OCI-LY7 (cell line): ENCODE measurements at regions not wholly inside any gene's neighbourhood (a gene's known extent, or its start where the extent isn't known, plus 50 kb on each side); places are given as distances from the start of the nearest gene placed in this dataset.

Experiments
- BruUV-seq: library from RNA; stranded (reverse); fragments of 400-500 nt; replicated peaks from 2 replicates; lab custom pipeline; 2021; lab: Mats Ljungman, UMichigan
- CTCF ChIA-PET: fragments of 300-600 bp; sonication (Branson Sonifier 250); formaldehyde crosslinking; loops from one replicate; lab custom pipeline; 2022; ENCODE audit warnings: antibody characterized with exemption; ENCODE audit not compliant: unreplicated experiment; lab: Charles Lee
- POLR2A ChIA-PET: fragments of 300-600 bp; sonication (Branson Sonifier 250); formaldehyde crosslinking; loops from one replicate; lab custom pipeline; 2022; ENCODE audit warnings: antibody characterized with exemption; lab: Charles Lee
- DNase-seq: peaks from one replicate; pipeline ENCODE4 v3.0.0-alpha.2; 2015; ENCODE audit warnings: low spot score
- H2AFZ ChIP-seq: fragments of 200-600 bp; sonication (generic), shearing (Covaris generic); 2 replicates; pipeline ENCODE4 v1.6.1; 2014; ENCODE audit warnings: mild to moderate bottlenecking, antibody characterized with exemption, low read length, moderate library complexity
- H3K27ac ChIP-seq: fragments of 200-600 bp; sonication (generic); 2 replicates; pipeline ENCODE4 v1.5.1; 2014; ENCODE audit warnings: mixed run types, low read depth, mild to moderate bottlenecking, moderate library complexity, low read length, inconsistent platforms; ENCODE audit not compliant: poor library complexity, severe bottlenecking
- H3K36me3 ChIP-seq: fragments of 200-600 bp; sonication (generic); 2 replicates; pipeline ENCODE4 v1.6.1; 2014; ENCODE audit warnings: mild to moderate bottlenecking, antibody characterized with exemption, low read length, moderate library complexity, mixed read lengths; ENCODE audit not compliant: insufficient read depth
- H3K4me1 ChIP-seq: fragments of 200-600 bp; sonication (generic); 2 replicates; pipeline ENCODE4 v1.5.1; 2014; ENCODE audit warnings: mild to moderate bottlenecking, low read length; ENCODE audit not compliant: insufficient read depth, poor library complexity, severe bottlenecking
- H3K4me2 ChIP-seq: fragments of 200-600 bp; sonication (generic); 2 replicates; pipeline ENCODE4 v1.6.1; 2014; ENCODE audit warnings: mild to moderate bottlenecking, low read length
- H3K4me3 ChIP-seq: fragments of 200-600 bp; sonication (generic); 2 replicates; pipeline ENCODE4 v1.5.1; 2014; ENCODE audit warnings: mild to moderate bottlenecking, low read depth, low read length; ENCODE audit not compliant: poor library complexity, severe bottlenecking
- H3K79me2 ChIP-seq: fragments of 200-600 bp; sonication (generic); 2 replicates; pipeline ENCODE4 v1.6.1; 2016; ENCODE audit warnings: low read depth, mild to moderate bottlenecking, low read length, moderate library complexity, mixed read lengths; ENCODE audit not compliant: insufficient read depth
- H3K9me2 ChIP-seq: fragments of 200-600 bp; sonication (generic); 2 replicates; pipeline ENCODE4 v1.6.1; 2016; ENCODE audit warnings: mild to moderate bottlenecking, low read length, mixed read lengths; ENCODE audit not compliant: insufficient read depth
- H3K9me3 ChIP-seq: fragments of 200-600 bp; sonication (generic); 2 replicates; pipeline ENCODE4 v1.6.1; 2014; ENCODE audit warnings: mild to moderate bottlenecking, mixed run types, low read length, mixed read lengths
- H4K20me1 ChIP-seq: fragments of 200-600 bp; sonication (generic); 2 replicates; pipeline ENCODE4 v1.6.1; 2014; ENCODE audit warnings: mild to moderate bottlenecking, antibody characterized with exemption, low read length, moderate library complexity, mixed read lengths; ENCODE audit not compliant: insufficient read depth
- EZH2phosphoT487 ChIP-seq: fragments of 200-600 bp; sonication (generic); IDR thresholded peaks from 2 replicates; pipeline ENCODE4 v1.6.1; 2018; ENCODE audit warnings: low read depth, borderline replicate concordance, mild to moderate bottlenecking, mixed run types, antibody characterized with exemption, low read length, moderate library complexity, mixed read lengths
- intact Hi-C: fragments of 100-400 bp; cut with micrococcal nuclease; formaldehyde crosslinking; loops from one replicate; pipeline ENCODE4 v1.10.0; 2022; ENCODE audit not compliant: unreplicated experiment
- TF ChIP-seq, protein P1 (sequence below): fragments of 200-600 bp; sonication (generic); conservative IDR thresholded peaks from 2 replicates; pipeline ENCODE4 v1.5.1; 2014; ENCODE audit warnings: mild to moderate bottlenecking, antibody characterized with exemption, low read length, moderate library complexity, mixed read lengths

DNA sequence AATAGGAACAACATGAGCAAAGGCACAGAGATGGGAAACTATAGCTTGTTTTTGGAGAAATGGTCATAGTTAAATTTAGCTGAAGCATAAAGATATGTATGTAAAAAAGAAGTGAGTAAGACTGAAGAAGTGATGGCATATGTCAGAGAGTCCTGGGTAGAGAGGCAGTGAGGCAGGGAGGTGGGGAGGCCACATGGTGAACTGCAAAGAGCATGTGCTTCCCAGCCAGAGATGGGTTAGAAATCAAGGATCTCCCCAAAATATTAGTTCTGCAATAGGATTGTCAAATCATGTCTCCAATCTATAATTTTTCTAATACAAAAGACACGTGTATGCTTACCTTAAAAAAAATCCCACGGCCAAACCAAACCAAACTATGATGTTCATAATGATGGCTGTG is 82.1 kb upstream of the STXBP6 start:
- no peaks in the 10 kb centered on the region for H3K9me2 ChIP-seq
- H4K20me1 ChIP-seq, result no peaks in the 10 kb centered on the region
- no peak overlapping the region for H3K4me2 ChIP-seq
- H3K9me3 ChIP-seq, result no peaks in the 10 kb centered on the region
- intact Hi-C loops, result loop anchor here (2.0 kb wide), 1 partner anchor 397 kb away; no protein-coding TSS in a partner anchor
- no peak overlapping the region for H3K27ac ChIP-seq
- no peaks in the 10 kb centered on the region for H3K79me2 ChIP-seq
- no peak overlapping the region for H3K4me3 ChIP-seq
- TF ChIP-seq EZH2phosphoT487, result no peak
- TF ChIP-seq, protein P1, sequence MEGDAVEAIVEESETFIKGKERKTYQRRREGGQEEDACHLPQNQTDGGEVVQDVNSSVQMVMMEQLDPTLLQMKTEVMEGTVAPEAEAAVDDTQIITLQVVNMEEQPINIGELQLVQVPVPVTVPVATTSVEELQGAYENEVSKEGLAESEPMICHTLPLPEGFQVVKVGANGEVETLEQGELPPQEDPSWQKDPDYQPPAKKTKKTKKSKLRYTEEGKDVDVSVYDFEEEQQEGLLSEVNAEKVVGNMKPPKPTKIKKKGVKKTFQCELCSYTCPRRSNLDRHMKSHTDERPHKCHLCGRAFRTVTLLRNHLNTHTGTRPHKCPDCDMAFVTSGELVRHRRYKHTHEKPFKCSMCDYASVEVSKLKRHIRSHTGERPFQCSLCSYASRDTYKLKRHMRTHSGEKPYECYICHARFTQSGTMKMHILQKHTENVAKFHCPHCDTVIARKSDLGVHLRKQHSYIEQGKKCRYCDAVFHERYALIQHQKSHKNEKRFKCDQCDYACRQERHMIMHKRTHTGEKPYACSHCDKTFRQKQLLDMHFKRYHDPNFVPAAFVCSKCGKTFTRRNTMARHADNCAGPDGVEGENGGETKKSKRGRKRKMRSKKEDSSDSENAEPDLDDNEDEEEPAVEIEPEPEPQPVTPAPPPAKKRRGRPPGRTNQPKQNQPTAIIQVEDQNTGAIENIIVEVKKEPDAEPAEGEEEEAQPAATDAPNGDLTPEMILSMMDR, result no peak
- no peaks in the 10 kb centered on the region for H3K4me1 ChIP-seq
- ChIA-PET CTCF (no interaction called here), POLR2A (interaction anchor here (0.7 kb wide), 1 partner anchor 91 kb away, joined by 3 read pairs; no protein-coding TSS in a partner anchor)
- no peaks in the 10 kb centered on the region for H3K36me3 ChIP-seq
- no TSS peak for BruUV-seq
- DNase-seq, result no peak
- no peak overlapping the region for H2AFZ ChIP-seq

DNA sequence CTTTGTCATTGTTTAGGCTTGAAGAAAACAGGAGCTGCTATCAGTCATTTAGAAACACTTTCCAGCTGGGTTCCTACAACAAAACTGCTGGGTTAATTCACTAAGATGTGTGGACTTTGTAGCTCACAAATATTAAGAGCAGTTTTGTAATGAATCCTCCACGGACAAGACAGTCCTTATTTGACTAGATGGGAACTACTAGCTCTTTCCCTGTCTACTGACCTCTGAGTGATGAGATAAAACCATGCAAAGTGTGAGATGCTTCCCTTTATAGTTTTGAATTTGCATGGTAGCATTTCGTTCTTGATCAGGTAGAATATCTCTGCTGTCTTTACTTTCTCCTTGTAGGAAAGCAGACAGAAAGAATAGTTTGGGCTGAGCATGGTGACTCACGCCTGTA is 72.9 kb upstream of the STXBP6 start:
- Histone ChIP-seq H4K20me1 (no peaks in the 10 kb centered on the region), H3K4me1 (no peaks in the 10 kb centered on the region), H3K9me2 (no peaks in the 10 kb centered on the region), H3K4me3 (no peak overlapping the region), H3K79me2 (no peaks in the 10 kb centered on the region), H3K9me3 (no peaks in the 10 kb centered on the region), H3K27ac (no peak overlapping the region), H3K36me3 (no peaks in the 10 kb centered on the region), H2AFZ (no peak overlapping the region), H3K4me2 (no peak overlapping the region)
- ChIA-PET POLR2A (no interaction called here), CTCF (no interaction called here)
- TF ChIP-seq EZH2phosphoT487, result no peak
- TF ChIP-seq, protein P1, result no peak
- intact Hi-C loops, result no loop called here
- no TSS peak for BruUV-seq
- no peak for DNase-seq

- Histone ChIP-seq H3K4me3 (no peak overlapping the region), H3K9me2 (no peaks in the 10 kb centered on the region), H4K20me1 (no peaks in the 10 kb centered on the region), H3K27ac (no peak overlapping the region), H3K36me3 (no peaks in the 10 kb centered on the region), H3K79me2 (no peaks in the 10 kb centered on the region), H3K4me1 (no peaks in the 10 kb centered on the region), H3K9me3 (no peaks in the 10 kb centered on the region), H2AFZ (no peak overlapping the region), H3K4me2 (no peak overlapping the region)
- intact Hi-C loops, result no loop called here
- CTCF ChIA-PET, result no interaction called here
- no TSS peak for BruUV-seq
- TF ChIP-seq, protein P1, result no peak
- TF ChIP-seq EZH2phosphoT487, result no peak
- POLR2A ChIA-PET, result no interaction called here
- DNase-seq, result no peak
Measured at GRCh38 chr14:25122211-25122610, 72.3 kb upstream of the STXBP6 start.
